ENCODE measurements at regions not wholly inside any gene's neighbourhood (a gene's known extent, or its start where the extent isn't known, plus 50 kb on each side); places are given as distances from the start of the nearest gene placed in this dataset.

DNA sequence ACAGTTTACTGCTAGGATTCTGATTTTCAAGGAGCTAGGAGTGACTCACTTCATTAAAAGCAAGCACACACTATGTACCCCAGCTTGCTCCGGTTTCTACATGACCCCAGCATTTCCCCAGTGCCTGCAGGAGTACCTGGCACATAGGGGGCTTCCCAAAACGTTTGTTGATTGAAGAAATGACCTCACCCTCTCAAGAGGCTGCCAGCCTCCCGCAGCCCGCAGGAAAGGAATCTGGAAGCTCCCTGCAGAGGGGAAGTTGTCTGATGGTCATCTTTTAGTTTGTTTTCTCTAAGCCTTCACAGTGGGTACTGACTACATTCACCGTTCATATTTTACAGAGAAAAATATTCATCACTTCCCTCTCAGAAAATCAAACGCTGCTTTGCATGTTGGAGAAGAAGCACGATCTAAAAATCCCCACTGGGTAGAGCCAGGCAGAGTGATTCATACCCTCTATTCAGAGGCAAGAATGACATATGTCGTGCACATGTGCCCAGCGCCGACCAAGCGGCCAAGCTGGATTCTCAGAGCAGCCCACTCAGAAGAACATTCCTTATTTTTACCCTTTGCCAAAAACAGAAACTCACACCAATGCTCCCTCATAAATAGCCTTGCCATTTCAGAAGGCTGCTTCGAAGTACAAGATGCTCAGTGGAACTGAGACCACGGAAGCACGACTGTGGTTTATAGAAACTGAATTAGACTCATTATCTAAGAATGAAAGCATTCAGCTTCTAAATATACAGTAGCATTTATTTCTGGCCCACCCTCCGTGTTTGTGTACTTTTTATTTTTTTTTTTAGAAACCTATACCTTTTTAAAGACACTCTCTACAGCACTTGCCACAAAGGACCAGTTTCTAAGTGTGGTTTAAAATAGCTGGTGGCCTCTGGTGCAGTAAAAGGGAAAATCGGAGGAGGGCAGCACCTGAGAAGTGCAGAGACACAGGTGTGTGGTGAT lies 143.2 kb downstream of the MIS18A start:
- no peak for DNase-seq (ENCODE audit: low spot score)

DNA sequence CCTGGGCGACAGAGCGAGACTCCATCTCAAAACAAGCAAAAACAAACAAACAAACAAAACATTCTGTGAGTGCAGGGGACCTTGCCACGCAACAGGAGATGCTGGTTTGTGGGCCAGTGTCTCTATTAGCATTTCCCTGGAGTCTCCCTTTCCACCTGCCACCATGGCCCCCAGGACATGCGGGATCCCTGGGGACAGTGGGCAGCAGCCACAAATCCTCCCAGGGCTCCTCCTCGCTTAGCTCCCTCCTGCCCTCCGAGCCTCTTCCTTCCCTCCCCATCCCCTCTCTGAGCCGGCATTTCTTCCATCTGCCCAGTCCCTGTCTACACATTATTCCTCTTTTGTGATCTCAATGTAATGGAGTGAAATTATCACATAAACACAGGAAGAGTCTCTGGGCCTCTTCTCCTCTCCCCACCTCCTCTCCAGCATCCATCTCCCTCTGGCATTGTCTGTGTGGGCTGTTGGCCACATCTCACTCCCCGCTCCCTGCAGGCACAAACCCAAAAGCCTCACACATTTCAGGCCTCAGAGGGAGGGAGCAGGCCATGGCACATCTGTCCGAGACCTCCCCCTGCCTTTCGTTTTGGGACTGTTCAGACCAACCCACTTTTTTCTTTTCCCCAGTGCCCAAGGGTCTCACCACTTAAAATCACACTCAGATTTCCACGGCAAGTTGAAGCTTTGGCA lies 144.3 kb downstream of the MIS18A start:
- DNase-seq (ENCODE audit: low spot score): no peak

DNA sequence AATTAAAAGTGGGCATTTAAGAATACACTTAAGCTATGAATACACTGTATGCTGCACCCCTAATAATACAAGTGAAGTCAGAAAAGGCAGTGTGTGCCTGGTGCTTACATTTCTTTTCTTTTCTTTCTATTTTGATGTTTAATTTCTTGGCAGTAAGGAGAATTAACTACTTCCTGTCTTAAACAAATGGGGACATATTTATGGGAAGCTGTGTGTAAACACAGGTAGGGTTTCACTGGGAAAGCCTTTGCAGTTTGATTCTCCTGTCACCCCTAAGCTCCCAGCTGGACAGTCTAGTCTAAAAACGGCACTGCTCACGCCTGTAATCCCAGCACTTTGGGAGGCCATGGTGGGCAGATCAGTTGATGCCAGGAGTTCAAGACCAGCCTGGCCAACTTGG lies 146.0 kb downstream of the MIS18A start:
- no peak for DNase-seq (ENCODE audit: low spot score)

DNA sequence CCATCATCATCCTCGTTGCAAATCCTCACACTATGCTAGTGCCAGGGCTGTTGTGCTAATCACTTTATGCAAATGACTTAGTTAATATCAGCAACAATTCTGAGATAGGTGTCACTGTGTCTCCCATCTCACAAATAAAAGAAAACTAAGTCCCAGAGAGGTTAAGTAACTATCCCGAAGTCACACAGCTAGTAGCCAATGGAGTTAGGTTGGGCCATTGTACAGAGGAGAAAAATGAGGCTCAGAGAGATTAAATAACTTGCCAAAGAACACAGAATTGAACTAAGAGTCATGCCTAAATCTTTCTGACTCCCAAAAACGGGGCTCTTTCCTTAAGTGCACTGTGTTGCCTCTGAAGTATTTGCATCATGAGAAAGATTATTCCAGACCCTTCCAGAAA lies 146.4 kb downstream of the MIS18A start:
- DNase-seq (ENCODE audit: low spot score): no peak

DNA sequence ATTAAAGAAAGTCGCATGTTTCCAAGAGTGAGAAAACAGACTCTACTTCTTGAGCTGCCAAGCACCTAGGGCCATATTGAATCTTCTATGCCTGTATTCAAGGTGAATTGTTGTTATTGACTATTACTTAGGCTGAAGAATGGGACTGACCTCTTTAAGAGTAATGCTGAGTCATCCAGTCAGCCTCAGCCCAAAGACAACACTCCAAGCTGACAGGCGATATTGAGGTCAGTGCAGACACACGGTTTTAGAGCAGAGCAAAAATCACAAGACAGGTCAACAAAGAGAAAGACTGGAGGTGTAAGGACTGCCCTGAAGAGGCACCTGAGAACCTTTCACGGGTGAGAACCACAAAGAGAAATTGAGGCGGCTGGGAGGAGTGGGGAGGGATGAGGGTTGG lies 146.9 kb downstream of the MIS18A start:
- no peak for DNase-seq (ENCODE audit: low spot score)

DNA sequence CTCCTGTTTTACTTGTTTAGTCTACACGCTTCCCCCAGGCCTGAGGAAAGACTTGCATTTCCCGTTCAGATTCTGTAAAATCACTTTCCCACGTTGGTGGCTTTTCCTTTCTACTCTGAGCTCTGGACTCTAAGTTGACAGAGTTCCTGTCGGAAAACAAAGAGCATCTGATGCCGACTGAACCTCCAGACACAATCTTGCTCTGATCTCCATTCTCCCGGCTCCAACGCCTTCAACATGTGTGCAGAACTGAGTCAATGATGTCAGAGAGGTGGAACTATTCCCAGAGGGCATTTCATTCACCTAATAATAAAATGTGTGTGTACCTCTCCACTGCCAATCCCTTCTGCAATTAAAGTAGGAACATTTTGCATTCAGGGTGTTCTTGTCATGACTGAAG lies 147.7 kb downstream of the MIS18A start:
- DNase-seq (ENCODE audit: low spot score): no peak

DNA sequence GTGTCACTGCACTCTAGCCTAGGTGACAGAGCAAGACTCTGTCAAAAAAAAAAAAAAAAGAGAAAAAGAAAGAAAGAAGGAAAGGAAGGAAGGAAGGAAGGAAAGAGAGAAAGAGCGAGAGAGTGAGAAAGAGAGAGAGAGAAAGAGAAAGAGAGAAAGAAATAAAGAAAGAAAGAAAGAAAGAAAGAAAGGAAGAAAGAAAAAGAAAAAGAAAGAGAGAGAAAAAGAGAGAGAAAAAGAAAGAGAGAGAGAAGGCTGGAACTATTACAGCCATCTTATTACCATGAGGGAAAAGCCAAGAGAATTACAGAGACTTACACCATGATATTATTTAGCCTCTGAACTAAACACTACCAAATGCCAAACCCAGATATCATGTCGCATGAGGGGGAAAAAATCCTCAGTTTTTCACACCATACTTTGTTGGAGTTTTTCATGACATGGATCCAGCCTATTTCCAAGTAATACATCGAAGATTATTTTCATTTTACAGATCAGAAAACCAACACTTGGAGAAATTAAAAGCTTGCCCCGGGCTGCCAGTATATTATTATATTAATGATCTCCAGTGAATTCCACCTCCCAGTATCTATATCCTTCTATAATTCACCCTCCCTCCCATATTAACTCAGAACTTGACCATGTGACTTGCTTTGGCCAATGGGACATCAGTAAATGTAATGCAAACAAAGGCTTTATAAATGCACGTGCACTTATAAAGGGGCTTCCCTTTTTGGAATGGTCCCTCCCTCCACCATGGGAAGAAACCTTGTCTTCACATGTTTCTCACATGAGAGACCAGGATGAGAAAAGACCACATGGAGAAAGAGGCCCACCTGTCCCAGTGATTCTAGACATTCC lies 148.6 kb downstream of the MIS18A start:
- no peak for DNase-seq (ENCODE audit: low spot score)

DNA sequence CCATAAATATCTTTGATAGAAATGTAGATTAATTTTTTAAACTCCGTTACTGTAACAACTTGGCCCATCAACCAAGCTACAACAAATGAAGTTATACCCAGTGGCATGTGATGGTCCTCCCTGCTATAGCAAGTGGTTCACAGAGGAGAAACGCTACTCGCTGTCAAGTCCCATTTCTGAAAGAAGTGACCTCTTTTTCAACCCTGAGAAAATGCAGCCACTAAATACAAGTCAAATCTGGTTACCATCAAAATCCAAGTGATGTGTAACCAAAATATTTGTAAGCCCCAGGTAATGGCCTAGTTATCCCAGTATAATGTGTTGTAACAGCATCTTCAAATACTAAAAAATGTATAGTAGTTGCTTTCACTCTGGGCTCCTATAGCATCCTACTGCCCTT lies 151.8 kb downstream of the MIS18A start:
- no peak for DNase-seq (ENCODE audit: low spot score)

DNA sequence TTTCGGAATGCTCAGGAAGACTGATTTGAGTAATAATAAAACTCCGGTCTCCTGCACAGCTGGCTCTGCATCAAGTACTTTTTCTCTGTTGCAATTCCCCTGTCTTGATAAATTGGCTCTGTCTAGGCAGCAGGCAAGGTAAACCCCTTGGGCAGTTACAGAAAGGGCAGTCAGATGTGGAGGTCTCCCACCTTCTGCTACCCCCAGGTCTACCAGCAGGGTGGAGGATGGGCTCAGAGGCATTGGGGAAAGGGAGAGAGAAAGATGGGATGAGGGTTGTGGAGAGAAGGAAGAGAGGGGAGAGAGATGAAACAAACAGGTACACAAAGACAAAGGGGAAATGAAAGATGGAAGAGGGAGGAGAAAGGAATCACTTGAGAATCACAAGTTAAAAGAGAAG lies 156.8 kb downstream of the MIS18A start:
- no peak for DNase-seq (ENCODE audit: low spot score)

DNA sequence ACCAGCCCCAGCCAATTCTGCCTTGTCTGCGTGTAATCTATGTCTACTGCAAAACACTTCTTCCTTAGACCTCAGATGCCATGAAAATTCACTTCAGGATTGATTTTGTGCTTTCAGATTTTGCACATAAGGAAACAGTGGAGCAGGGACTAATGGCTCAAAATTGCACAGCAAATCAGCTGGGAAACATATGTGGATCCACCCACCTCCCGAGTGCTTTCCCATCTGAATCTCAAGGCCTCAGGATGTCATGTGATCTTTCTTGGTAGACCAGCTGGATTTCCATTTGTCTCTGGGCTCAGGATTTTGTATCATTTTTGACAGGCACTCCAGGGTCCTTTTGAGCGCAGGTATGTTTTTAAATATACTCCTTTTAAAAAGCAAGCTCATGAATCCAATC lies 158.6 kb downstream of the MIS18A start:
- no peak for DNase-seq (ENCODE audit: low spot score)

DNA sequence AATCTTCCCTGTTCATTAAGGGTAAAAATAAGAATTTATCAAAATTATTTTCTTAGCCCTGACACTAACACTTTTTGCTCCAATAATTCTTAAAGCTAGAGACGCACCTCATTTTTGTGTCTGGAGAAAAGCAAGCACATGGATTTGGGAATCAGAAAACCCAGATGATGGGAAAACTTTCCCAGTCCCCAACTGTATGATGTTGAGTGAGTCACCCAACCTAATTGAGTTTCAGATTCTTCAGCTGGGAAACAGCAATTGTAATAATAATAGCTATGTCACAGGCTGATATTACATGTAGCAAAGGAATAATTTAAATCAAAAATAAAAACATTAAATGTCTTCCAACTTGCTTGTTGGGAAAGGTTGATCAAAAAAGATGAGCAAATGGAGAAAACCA lies 159.0 kb downstream of the MIS18A start:
- no peak for DNase-seq (ENCODE audit: low spot score)

DNA sequence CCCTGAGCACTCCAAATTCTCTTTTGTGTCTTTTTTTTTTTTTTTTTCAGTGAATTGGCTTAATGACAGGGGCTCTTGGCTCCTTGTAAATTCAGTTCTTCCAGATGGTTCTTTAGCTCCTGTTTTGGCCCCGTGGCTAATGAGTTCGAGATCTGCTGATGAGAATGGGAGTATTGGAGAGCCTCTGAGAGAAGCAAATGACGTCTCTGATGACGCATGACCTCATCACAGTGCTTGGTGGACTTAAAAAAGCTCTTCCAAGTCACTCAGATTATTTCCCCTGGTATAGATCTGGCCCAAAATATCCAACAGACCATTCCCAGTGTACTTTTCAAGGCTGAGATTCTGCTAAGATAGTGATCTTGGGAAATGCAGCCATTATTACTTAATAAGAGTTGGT lies 159.5 kb downstream of the MIS18A start:
- DNase-seq (ENCODE audit: low spot score): no peak

DNA sequence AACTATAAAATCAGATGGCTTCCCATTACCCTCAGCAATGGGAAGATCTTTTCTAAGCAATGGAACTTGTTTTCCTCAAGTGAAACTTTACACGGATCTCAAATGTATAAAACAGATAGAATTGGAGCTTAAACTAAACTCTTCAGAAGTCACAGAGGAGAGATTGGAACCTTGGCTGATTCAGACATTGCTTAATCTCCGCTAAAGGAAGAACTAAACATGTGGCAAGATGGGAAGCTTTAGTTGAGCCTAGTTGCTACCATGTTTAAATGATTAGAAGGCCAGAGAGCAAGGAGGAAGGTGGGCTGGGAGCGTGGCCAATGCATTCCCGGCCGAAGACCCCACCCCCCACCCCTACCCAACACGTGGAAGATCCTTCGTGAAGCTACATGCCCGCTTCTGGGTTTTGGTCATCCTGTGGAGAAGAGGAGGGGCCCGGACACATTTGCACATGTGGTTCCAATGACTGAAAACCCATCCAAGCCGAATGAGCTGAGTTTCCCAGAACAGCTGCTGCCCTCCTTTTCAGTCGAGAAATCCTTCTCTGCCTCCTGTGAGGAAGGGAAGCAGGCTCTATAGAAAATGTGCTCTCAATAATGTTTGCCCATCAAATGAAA lies 164.3 kb downstream of the MIS18A start:
- no peak for DNase-seq (ENCODE audit: low spot score)

DNA sequence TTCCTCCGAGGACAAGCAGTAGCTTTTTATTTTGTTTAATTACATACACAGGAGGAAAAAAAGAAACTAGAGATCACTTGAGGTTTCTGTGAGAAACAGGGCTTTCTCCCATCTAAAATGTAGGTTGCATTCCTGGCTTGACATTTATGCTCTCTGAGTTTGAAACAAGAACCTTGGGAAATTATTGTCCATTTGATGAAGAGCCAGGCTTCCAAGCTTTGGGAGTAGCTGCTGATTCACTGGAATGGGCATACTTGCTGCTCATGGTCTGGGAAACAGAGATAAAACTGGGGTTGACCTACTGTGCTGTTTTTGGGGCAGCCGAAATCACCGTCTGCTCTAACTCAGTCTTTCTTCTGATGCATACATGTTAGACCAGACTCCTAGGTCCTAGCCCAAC lies 165.4 kb downstream of the MIS18A start:
- no peak for DNase-seq (ENCODE audit: low spot score)

DNA sequence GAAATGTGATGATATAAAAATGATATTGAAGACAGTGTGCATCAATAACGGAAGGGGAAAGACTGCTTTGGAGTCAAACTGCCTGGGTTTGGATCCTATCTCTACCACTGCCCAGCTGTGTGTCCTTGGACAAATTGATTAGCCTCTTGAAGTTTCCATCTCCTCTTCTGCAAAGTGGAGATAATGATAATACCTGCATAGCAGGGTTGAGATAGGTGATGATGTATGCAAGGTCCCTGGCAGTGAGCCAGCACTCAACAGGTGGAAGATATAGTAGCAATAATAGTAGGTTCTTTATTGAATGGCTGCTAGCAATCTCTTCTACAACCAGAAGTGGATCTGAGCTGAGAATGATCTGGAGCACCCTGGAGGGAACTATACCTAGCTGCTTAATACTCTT lies 166.7 kb downstream of the MIS18A start:
- DNase-seq (ENCODE audit: low spot score): no peak

DNA sequence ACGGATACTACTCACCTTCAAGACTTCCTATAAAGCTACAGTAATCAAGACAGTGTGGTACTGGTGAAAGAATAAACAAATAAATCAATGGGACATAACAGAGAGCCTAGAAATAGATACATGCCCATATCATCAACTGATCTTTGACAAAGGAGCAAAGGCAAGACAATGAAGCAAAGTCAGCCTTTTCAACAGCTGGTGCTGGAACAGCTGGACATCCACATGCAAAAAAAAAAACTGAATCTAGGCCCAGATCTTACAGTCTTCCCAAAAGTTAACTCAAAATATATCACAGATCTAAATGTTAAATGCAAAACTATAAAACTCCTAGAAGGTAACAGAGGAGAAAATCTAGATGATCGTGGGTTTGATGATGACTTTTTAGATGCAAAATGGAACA lies 170.3 kb downstream of the MIS18A start:
- DNase-seq (ENCODE audit: low spot score): no peak

DNA sequence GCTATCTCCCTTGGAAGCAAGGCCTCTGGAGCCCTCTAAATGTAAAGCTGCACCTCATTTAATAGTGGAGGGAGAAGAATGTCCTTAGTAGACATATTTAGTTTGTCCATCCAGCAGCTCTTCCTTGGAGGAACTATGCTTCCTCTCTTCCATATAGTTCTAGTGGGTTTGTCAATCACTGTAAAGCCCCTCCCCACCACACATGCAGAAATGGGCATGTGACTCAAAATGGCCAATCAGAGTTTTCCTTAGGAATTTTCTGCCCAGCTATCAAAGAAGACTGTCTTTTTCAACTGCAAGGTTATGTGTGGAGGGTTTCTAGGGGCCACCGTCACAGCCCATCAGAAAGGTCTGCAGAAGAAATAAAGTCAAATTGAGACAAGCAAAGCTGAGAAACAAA lies 175.5 kb downstream of the MIS18A start:
- no peak for DNase-seq (ENCODE audit: low spot score)

DNA sequence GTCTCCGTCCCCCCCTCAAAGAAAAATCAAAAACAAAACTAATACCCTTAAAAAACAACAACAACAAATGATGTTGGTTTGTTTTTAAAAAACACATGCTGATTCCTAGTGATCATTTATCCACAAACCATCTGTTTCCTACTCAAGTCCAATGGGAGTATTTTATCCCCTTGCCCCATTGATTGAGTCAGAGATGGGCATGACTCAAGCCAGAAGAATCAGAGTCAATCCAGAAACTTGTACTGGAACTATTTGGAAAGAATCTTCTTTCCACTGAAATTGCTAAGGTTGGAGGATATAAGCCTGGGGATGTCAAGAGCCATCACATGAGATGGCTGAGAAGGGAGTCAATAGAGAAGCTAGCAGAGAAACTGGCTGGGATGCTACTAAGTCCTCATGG lies 176.4 kb downstream of the MIS18A start:
- no peak for DNase-seq (ENCODE audit: low spot score)

DNA sequence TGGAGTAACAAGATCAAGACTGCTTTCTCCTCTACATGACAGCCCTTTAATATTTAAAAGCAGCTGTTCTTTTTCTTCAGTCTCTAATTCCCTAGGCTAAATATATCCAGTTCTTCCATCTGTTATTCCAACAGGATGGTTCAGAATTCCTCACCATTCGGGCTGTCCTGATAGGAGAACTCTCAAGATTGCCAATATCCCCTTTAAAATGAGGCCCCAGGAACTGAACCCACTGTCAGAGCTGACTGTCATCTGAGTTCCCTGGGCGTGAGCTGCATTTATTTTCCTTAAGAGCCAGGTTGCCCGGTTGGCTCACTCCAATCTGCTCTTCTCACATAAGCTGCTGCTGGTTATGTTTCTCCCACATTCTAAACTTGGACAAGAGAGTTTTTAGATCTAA lies 177.6 kb downstream of the MIS18A start:
- DNase-seq (ENCODE audit: low spot score): no peak

DNA sequence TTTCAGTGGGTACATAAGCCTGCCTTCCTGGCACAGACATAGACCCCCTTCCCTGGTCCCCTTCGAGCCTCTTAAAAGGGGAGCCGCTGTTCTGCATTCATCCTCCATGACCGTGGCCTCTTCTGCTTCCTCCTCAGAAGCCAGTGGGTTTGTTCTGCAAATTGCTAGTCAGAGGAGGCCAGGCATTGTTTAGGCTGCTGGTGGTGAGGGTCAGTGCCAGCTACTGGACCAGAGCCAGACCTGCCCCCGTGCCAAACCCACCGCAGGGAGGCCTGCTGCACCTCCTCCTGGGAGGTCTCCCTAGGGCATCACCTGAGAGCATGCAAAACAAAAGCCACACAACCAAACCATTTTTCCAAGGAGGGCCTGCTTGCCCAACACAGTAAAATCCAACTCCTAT lies 178.4 kb downstream of the MIS18A start:
- no peak for DNase-seq (ENCODE audit: low spot score)

DNA sequence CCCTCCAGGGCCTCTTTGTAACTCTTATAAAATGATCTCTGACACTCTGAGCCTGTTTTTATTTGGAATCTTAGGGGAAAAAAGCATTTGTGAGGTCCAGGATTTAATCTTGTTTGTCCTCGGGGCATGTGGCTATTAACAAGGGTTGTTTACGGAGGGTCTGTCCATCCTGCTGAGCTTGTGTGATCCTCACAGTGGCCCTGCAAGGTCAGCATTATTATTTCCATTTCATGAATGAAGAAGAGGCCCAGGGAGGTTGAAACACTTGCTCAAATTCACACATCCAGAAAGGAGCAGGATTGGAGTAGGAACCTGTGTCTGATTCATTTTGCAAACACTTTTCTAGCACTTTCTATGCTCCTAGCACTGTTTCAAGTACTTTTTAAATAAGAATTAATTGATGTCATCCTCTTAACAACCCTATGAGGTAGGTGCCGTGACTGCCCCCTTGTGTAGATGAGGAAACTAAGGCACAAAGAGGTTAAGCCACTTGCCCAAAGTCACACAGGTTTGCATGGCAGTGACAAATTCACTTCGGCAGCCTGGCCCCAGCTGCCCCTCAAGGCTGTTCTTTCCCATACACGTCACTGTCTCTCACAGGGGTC lies 178.9 kb downstream of the MIS18A start:
- DNase-seq (ENCODE audit: low spot score): no peak

All from mesenteric fat pad (tissue), 1 donor.